Stimulated activated CD8-positive, alpha-beta memory T cell treated with anti-CD3 and anti-CD28 coated beads, Interleukin-4, amount 100 ng/mL, for 4 hours (primary cell): ENCODE measurements at regions not wholly inside any gene's neighbourhood (a gene's known extent, or its start where the extent isn't known, plus 50 kb on each side); places are given as distances from the start of the nearest gene placed in this dataset.

Experiments used
- DNase-seq, 2 donors: peaks; one replicate each; pipeline ENCODE4 v3.0.0-alpha.2; 2020; ENCODE audit warnings: low read depth in 2 of 2, low spot score in 1 of 2

DNA sequence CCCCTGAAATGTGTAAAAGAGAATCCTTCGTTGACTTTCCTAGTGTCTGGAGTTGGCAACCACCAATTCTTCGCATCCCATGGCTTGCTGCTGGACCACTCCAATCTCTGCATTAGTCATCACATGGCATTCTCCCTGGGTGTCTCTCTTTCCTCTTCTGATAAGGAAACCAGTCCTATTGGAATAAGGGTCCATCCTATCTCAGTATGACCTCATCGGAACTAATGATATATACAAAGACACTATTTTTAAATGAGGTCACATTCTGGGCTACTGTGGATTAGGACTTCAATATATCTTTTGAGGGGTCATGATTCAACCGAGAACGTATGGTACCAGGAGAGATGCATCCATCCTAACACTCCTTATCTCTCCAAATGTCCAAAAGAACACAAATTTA lies 259.1 kb upstream of the CPEB2 start:
- DNase-seq = no peak

DNA sequence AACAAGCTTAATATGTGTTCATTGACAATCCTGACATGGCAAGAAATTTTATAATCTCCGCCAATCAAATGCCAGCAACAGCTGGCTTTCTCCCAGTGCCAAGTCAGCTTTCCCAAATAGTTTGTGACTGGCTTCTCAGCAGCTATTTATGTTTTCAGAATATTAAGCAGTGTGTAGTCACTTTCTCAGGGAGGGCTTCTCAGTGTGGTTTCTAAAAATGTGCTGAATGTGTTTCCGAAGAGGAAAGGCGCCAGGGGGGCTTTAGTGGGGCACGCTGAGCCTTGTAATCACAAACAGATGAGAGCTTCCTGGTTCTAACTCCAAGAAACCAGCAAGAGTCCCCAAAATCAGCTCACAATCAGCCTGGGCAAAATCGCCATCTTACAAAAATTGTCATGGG lies 258.7 kb upstream of the CPEB2 start:
- no peak for DNase-seq

DNA sequence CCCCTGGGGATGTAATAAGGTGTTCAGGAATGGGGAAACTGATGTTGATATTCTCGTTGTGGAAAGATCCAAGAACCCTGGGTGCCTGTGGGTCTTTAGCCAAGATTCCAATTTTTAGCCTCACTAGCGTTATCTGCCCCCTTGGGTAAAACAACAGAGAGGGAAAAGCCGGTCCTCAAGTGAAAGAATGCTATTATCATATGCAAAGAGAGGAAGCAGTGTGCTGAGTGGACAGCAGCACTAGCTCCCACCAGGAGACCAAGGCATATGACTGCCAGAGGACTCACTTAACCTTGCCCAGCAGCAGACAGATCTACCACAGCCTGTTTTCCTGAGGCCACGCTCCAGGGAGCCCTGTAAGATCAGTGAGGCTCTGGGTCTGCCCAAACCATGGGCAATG lies 257.9 kb upstream of the CPEB2 start:
- DNase-seq = no peak

DNA sequence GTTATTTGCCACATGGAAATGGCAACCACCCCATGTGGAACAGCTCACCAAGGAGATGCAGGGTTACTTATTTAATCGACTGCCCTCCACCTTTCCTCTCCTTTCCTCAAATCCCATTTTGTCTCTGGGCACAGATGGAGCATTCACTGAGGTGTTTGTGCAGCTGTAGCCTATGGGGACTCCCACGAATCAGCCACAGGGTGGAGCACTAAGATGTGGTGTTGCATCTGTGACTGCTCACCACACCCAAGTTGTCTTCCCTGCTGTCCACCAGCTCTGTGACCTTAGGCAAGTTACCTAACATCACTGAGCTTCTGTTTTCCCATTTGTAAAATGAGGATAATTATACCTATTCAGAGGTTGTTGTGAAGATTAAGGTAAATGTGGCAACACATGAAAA lies 252.4 kb upstream of the CPEB2 start:
- DNase-seq = no peak

DNA sequence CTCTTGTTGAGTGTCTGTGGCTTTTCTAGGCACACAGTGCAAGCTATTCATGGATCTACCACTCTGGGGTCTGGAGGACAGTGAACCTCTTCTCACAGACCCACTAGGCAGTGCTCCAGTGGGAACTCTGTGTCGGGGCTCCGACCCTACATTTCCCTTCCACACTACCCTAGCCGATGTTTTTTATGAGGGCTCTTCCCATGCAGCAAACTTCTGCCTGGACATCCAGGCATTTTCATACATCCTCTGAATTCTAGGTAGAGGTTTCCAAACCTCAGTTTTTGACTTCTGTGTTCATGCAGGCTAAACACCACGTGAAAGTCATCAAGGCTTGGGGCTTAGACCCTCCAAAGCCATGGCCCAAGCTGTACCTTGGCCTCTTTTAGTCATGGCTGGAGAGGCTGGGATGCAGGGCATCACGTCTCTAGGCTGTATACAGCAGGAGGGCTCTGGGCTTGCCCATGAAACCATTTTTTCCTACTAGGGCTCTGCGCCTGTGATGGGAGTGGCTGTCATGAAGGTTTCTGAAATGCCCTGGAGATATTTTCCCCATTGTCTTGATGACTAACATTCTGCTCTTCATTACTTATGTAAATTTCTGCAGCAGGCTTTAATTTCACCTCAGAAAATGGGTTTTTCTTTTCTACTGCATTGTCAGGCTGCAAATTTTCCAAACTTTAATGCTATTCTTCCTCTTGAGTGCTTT lies 249.8 kb upstream of the CPEB2 start:
- DNase-seq = no peak

DNA sequence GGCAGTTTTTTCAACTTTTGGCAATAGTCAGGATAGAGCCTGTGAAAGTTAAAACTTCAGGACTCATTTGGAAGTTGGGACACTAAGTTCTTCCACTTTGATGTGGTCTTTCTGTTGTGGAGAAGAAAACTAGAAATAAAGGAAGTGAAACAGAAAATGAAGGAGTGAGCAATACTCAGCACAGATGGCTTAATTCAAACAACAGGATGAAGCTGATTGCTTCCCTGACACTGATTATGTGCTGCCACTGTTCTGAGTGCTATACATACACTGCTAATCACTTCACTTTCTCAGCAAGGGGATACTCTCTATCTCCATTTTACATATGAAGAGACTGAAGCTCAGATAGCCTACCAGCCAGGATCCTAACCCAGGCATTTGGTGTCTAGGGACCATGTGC lies 235.1 kb upstream of the CPEB2 start:
- DNase-seq = no peak

DNA sequence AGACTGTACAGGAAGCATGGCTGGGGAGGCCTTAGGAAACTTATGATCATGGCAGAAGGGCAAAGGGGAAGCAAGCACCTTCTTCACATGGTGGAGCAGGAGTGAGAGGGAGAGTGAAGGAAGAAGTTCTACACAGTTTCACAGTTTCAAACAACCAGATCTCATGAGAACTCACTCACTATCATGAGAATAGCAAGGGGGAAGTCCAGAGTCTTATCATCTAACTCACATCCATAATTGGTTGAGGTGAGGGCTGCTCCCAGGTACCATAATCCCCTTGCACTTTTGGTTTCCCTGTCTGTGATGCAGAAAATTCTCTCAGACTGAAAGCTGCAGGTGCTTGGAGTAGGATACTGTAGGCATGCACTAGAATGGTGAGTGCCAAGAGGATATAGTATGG lies 233.8 kb upstream of the CPEB2 start:
- DNase-seq = no peak

DNA sequence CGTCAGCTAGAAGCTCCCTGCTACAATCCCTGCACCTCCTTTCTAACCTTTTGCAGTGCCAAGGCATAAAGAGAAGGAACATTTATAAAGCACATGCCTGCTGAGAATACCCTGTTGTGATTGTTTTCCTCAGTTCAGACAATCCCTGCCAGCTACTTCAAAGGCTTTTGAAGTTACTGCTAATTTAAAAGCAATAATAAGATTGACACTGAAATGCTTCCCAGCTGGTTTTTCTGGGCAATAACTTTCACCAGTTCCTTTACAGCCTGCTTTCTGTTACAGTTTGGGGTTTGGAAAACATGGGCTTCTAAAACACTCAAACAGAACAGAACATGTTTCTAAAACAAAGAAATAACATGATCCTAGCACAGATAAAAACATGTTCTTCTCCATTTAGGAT lies 232.3 kb upstream of the CPEB2 start:
- no peak for DNase-seq

DNA sequence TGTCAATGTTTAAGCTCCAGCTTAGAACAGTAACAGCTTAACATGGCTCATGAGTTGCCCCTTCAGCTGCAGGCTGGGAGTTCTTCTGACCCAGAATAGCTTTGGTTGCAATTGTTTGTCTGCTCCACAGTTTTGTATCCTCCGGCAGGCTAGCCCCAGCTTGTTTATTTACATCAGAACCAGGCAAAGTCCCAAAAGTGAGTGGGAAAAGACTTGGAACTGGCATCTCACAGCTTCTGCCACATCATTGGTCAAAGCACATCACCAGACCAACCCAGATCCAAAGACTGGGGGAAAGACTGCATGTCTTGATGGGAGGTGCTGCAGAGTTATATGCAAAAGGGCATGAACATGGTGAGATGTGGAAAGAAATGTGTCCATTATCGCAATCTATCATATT lies 231.2 kb upstream of the CPEB2 start:
- no peak for DNase-seq

DNA sequence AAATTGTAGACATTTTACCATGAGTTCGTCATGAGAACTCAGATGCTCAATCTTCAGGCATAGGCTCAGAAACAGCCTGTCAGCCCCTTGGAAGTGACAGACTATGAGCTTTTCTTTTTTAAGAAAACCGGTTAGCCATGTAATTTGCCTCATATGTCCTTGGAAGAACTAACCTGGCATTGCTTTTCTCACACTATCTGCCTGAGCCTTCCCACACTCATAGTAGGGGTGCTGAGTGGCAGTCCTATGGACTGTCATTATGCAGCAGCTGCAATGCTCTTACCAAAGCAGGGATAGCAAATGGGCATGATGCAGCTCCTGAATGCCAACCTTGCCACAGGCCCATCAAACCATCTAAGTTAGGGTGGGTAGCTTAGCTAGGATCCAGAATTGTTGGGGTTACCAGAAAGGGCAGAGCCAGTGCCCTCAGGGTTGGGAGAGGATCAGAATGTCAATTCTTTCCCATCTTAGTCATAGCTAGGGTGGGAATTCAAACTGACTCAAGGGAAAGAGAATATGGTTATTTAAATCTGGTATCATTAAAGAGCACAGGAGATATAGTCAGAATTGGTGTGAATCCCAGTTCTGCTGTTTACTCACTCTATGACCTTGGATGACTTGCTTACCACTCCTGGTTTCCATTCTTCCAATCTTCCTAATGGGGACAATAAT lies 230.6 kb upstream of the CPEB2 start:
- no peak for DNase-seq

DNA sequence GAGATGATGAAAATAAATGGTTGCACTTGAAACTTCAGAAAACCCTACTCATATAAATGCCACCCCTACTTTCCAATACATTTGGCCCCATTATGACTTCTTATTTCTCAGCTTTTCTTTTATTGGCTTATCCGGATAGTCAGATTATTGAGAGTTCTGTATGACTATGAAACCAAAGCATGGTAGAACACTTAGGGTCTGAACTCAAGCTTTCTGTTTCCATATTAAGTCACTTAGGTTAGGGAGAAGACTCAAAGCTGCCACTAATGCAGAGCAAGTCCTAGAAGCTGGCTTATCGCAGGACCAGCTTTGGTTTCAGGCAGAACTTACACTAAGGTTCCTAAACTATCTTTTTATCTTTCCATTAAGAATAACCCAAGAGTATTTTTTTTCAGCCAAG lies 229.9 kb upstream of the CPEB2 start:
- DNase-seq = no peak

DNA sequence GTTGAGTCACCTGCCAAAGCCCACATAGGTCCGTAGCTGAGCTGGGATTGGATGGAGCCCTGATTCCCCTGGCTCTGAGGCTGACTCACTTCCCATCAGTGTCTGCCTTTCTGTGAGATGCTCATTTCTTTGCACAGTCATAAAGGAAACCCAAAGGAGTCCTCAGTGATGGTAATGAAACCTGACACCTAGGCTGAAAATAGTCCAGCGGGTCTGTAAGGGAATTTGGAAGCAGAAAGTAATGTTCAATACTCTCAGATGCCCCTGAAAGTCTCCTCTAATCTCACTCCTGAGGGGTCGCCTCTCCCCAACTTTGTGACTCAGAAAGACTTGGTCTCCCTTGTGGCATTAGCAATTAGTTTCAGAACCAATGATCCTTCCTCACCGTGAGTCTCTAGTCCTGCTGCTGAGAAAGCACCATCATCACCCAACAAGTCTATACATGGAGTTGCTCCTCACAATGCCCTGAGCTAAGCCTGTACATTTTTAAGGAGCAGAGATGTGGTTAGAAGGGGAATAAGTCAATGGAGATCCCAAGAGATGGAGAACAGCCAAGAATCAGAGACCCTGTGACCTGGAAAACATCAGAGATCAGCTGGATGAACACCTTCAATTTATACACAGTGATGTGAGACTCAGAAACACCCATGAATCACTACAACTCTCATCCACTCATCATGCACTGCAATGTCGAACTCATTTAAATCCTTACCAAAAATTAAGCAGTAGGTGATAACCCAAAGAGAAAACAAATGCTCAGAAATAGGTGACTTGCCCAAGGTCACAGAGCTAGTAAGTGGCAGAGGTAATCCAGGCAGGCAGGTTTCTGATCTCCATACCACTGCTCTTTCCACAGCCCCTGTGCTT lies 219.0 kb upstream of the CPEB2 start:
- DNase-seq = no peak

DNA sequence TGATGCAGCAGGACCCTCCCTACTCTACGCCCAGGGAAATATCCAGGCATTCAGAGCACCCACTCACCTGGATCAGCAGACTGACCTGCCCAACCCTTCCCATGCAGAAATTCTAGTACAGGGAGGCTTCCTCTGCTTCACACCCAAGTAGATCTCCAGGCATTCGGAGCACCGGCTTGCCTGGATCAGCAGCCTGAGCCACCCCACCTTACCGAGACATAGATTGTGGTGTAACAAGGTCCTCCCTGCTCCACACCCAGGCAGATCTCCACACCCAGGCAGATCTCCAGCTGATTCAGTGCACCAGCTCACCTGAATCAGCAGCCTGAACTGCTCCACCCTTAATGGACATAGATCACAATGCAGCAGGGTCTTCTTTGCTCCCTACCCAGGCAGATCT lies 215.1 kb upstream of the CPEB2 start:
- no peak for DNase-seq

DNA sequence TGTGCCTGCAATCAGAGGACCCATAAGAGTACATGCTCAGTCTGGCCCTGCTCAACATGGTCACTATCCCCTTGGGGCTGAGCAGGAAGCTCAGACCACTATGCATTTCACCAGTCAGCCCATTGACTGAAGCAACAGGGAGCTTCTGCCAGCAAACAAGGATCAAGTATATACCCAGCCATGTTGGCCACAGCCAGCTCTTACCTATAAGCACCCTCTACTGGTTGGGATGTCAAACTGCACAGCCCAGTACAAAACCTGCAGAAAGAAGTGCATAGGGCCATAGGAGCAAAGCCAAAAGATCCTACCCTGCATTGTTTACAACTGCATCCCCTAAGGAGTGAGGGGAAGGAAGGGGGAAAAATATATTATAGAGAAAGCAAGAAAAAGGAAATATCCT lies 214.4 kb upstream of the CPEB2 start:
- DNase-seq = no peak

DNA sequence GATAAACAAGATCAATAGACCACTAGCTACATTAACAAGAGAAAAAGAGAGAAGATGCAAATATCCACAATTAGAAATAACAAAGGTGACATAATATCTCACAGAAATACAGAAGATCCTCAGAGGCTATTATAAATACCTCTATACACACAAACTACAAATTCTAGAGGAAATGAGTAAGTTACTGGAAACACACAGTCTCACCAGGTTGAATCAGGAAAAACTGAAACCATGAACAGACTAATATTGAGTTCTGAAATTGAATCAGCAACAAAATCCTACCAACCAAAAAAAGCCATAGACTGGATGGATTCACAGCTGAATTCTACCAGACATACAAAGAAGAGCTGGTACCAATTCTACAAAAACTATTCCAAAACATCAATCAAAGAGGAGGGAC lies 211.8 kb upstream of the CPEB2 start:
- DNase-seq = no peak

DNA sequence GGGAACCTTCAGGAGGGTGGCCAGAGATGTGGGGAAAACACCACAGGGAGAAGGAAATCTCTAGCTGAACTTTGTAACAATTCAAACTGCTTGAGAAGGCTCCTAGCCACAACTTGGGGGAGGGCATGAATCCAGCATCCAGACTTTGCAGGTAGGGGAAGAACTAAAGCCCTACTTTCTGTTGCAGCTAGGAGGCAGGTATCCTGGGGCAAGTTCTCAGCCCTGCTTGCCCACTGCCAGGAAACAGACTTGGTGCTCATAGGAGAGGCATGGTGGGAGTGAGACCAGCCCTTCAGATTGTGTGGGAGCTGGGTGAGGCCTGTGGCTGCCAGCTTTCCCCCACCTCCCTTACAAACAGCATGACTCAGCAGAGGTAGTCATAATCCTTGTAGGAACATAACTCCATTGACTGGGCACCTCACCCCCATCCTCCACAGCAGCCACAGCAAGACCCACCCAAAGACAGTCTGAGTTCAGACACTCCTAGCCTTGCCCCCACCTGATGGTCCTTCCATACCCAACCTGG lies 209.5 kb upstream of the CPEB2 start:
- no peak for DNase-seq

DNA sequence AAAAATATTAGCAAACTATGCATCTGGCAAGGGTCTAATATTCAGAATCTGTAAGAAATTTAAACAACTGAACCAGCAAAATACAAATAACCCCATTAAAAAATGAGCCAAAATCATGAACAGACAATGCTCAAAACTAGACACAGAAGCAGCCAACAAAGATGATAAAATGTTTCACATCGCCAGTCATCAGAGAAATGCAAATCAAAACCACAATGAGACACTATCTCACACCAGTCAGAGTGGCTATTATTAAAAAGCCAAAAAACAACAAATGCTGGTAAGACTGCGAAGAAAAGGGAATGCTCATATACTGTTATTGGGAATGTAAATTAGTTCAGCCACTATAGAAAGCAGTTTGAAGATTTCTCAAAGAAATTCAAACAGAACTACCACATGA lies 201.3 kb upstream of the CPEB2 start:
- DNase-seq = no peak

DNA sequence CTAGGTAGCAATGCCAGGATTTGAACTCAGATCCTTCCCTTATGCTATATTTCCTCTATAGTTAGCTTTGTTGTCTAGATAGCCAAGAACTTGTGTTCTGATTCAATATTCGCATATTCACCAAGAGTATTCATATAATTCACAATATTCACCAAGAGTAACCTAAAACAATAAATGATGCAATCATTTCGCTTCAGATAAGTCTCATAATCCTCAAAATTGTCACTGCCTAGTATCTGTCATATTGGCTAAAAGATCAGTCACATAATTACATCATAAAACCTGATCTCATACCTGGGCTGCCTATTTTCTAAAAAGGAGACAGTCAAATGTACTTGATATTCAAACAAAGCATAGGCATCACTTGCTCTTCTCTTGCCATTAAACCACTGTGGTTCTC lies 199.7 kb upstream of the CPEB2 start:
- DNase-seq = no peak

DNA sequence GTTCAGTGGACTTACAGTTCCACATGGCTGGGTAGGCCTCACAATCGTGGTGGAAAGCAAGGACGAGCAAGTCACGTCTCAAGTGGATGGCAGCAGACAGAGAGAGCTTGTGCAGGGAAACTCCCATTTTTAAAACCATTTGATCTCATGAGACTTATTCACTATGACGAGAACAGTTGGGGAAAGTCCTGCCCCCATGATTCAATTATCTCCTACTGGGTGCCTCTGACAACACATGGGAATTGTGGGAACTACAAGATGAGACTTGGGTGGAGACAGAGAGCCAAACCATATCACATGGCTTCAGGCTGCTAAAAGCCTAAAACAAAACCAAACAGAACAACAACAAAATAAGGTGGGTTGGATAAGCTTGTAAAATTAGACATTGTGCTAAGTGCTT lies 194.4 kb upstream of the CPEB2 start:
- DNase-seq = no peak

DNA sequence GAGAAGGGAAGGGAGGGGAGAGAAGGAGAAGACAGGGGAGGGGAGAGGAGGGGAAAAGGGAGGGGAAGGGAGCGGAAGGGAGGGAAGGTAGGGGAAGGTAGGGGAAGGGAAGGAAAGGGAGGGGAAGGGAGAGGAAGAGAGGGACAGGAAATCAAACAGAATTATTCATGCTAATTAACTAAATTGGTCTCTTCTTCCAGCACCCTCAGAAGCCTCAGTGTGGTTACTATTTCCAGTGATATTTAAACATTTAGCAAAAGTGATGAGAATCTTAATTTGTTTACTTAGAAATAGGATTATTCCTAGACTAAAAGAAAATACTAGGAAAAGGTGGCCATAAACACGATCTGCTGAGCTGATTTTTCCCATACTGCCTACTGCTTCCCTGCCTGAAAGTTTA lies 193.1 kb upstream of the CPEB2 start:
- no peak for DNase-seq

DNA sequence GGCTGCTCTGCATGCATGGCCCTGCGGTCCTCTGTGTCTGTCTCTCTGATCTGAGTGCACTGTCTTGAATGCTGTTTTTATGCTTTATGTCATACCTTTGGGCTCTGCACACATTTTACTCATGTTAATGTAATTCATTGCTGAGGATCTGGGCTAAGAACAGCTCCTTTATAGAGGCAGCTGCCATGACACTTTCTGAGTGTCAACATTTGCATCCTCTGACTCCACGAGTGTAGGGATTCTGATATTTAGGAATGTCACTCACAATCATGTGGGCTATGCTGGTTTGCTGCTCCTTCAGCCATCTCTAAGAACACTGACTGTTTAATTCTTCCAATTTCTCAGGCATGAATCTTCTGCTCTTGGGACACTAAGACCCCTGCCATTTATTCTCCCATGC lies 192.2 kb upstream of the CPEB2 start:
- no peak for DNase-seq

DNA sequence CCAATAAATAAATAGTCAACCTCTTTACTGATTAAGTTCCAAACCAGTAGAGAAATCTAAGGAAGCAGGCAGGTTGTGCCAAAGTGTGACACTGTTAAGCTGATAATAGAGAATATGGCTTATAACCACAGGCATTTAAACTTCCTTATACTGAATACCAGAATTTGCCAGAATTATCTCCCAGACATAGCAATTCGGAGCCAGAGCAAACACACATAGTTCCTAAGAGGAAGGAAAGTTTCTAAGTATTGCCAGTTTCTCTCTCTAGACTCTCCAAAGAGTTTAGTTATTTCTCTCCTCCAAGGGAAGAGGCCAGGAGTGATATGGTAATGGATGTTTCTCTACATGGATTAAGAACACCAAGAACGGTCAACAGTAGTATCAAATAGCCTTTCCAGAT lies 191.7 kb upstream of the CPEB2 start:
- DNase-seq = no peak
